GM21723 (cell line): ENCODE measurements at regions not wholly inside any gene's neighbourhood (a gene's known extent, or its start where the extent isn't known, plus 50 kb on each side); places are given as distances from the start of the nearest gene placed in this dataset.
A peak's percentile ranks its signal among the peaks of the same experiment; 100 is the strongest.
"Not testable (repeated sequence)": the region's sequence is repeated elsewhere in the genome, so short reads cannot be mapped to it uniquely, and the experiment has no call there.

Experiments
- ATAC-seq: cut with Tn5 transposase; IDR thresholded peaks from one replicate; pipeline ENCODE4 v1.9.1; 2021; ENCODE audit warnings: mild to moderate bottlenecking, moderate library complexity; ENCODE audit not compliant: unreplicated experiment

DNA sequence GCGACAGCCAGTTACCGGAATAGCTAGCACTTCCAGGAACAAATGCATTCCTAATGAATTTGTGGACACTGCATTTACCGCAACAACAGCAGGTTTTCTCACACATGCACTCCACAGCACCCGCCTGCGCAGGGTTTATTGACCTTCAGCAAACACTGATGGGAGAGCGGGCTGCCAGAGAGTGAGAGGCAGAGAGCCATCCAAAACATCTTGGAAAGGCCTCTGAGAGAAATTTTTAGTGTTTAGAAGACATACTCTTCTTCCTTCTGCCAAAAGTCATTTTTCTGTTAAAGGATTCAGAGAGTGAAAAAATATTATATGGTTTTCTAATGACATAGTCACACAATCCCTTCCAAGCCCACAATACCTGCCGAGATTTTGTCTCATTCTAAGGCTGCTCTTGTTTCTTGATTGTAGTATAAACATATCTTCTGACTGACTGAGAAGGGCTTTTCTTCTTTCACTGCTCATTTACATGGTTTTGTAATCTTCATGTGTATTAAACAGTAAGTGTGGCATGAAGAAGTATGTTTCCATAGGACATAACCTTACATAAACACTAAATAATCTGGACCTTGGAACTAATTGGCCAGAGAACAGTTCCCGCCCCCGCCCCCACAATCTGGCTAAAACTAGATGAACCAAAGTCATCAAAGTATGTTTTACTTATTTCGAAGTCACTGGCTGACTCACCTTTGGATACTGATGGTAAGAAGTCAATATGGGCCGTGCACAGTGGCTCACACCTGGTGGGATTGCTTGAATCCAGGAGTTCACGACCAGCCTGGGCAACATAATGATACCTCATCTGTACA is 432.5 kb upstream of the MEF2C start:
- ATAC-seq = no peak

GRCh38 chr5:89313804-89314588 is 431.0 kb upstream of the MEF2C start:
- peak; percentile 98 for ATAC-seq

DNA sequence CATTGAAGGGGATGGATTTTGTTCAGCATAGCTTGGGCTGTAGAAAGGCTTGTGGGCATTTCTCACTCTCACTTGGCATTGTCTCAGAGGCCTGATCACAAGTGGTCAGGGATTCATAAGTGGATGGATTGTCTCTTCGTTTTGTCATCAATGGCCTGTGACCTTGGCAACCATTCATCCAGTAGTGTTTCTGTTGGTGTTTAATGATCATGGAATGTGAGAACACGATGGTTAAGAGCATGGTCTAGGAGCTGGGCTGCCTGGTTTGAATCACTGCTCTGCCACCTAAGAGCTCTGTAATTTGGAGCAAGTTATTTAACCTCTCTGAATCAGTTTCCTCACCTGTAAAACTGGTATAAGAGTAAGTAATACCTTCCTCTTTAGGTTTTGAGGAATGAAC is 430.1 kb upstream of the MEF2C start:
- no peak for ATAC-seq

GRCh38 chr5:89309268-89309667 is 426.3 kb upstream of the MEF2C start:
- ATAC-seq = no peak

DNA sequence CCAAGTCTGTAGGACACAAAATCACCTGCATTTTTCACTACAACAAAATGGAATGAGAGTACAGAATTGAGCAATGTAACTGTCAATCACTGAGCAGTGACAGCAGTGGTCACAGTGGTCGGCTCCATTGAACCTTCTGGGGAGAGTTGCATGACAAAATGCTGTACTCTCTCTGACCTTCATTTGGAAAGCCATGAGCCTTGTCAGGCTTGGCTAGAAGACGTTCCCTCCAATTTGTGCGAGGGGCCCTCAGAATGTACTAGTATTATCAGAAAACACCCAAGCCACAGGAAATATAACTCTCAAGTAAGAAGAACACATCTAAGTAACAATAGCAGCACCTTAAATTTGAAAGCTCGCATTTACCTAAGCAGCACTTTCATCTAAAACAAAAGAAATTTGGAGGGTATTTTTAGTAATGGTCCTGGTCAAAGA is 425.6 kb upstream of the MEF2C start:
- peak; percentile 93 for ATAC-seq

DNA sequence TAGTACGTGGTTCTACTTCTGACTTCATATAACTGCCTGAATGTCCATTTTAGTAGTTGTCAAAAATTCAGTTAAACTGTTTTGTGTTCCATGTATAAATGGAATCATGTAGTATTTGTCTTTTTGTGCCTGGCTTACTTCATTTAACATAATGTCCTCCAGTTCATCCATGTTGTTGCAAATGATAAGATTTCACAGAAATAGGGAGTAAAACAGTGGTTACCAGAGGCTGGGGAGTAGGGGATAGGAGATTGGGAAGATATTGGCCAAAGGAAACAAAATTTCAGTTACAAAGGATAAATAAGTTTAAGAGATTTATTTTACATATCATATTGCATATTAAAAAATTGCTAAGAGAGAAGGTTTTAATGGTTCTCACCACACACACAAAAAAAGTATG is 425.0 kb upstream of the MEF2C start:
- ATAC-seq = no peak

- not testable (repeated sequence) for ATAC-seq
These were observed 424.2 kb upstream of the MEF2C start for GRCh38 chr5:89307141-89307540.

GRCh38 chr5:89303033-89303480 is 420.1 kb upstream of the MEF2C start:
- ATAC-seq = peak; percentile 61

DNA sequence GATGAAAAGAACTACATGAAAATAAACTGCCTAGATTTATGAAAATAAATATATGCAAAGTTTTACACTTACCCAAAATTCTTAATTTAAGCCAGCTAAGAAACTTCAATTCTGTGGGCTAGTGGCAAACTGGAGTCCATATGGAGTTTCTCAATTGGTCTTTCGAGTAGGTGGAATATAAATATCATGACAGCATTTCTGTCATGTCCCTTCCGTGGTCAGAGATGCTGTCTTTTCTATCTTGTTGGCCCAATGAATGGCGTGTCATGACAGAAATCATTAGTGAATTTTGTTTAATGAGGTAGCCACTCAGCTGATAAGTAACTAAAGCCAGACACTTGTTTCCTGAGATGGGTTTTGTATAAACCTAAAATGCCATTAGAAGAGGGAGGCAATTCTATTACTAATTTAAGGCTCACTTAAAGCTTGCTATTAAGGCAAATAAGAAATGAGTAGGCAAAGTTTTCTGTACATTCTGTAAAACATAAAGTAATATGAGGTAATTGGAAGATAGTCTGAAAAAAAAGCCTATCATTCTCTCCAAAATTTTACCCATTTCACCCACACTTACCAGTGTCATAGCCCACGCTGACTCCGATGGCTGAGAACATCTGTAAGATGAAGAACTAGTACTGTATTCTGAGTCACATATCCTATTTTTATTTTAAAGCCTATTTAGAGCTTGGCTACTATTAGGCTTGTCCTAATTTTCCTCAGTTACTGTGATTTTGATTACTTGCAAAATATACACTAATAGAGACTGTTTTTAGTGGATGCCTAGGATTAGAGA is 419.3 kb upstream of the MEF2C start:
- no peak for ATAC-seq

DNA sequence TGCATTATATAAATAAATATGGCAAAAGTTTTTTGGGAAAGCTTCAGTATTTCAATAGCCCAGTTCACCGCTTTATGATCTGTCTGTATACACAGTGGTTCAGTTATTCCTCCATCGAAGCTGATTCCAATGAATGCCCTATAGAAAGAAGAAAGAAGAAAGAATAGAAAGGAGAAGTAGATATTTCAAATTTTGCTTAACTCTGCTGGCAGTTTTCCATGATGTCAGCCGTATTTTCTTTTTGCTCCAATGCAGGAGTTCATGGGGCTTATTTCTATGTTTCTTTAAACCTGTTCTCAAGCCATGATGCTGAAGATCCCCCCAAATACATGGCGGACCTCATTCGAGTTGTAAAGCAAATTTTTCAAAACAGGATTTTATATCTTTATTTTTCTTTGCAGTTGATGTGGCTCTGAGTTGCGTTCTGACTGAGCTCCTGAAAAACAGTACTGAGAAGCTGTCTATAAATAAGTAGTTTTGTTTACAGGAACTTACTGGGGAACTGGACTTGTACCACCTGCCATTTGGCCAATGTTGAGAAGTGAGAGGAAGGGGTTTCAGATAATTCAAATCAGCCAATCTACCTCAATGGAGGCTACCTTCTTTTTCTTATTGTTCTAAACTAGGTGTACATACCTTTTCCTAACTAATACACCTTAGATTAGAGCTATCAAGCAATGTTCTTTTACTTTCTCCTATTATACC is 418.5 kb upstream of the MEF2C start:
- ATAC-seq = peak; percentile 89

- ATAC-seq = no peak
These were observed 417.5 kb upstream of the MEF2C start for GRCh38 chr5:89300426-89300970.

DNA sequence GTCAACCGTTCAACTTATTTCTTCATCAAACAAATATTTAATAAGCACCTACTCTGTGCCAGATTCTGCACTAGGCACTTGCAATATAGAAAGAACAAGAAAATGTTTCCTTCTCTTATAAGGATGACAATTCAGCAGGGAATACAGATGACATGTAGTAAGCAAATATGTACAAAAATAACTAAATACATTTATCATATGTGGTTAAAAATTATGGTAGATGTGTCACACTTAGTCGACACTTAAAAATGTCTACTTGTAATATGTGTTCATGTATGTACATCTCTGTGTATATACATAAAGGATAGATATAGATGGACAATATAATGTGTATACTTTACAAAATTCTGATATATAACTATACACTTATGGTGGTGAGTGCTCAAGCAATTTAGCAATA is 417.0 kb upstream of the MEF2C start:
- no peak for ATAC-seq

DNA sequence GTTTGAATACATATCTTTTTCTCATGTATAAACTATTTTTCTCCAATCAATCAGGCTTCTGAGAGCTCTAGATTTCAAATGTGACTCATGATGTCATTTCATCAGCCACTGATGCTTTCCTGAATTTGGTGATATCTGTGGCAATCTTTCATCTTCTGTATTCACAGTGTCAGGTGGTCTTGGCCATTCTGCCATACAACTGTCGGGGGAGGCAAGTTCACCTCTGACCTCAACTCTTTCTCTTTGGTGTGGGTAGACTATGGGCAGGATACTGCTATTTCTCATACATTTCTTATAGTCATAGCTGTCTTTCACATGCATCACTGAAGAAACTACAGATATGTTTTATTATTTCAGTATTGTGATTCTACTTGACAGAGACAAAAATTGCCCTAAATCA is 414.1 kb upstream of the MEF2C start:
- ATAC-seq = no peak

GRCh38 chr5:89293810-89294209 is 410.8 kb upstream of the MEF2C start:
- no peak for ATAC-seq

DNA sequence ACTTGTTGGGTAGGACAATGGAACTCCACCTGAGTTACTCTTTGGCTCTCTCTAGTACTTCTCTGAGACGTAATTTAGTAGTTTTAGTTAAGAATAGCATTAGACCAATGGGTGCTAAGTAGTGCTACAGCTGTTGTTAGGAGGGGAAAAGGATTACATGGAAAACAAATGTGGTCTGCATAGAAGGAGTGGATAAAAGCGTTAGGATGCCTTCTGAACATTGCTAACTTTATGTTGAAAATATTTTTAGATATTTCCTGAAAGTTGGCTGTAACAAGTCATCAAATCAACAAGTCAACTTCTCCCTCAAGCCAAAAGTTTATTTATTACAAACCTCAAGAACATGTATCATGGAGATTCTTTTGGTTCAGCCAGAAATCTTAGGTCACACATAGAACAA is 409.5 kb upstream of the MEF2C start:
- ATAC-seq = no peak

DNA sequence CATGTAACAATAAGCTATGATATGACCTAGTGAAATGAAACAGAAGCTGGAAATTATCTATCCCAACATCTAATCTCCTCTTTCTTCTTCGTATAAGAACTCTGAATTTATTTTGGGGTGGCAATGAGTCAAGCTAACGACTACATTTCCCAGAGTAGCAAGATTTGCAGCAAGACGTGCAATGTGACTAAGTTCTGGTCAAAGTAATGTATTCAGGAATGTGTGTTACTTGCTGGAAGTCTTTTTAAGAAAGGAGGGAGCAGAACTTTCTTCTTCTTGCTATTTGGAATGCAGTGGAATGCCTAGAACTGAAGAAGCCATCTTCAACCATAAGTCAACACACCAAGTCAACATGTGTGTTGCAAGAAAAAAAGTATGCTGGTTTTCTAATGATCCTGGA is 406.6 kb upstream of the MEF2C start:
- ATAC-seq = no peak

GRCh38 chr5:89287964-89288363 is 405.0 kb upstream of the MEF2C start:
- no peak for ATAC-seq

- ATAC-seq = no peak
These were observed 403.3 kb upstream of the MEF2C start for GRCh38 chr5:89286320-89286719.

- no peak for ATAC-seq
These were observed 400.9 kb upstream of the MEF2C start for GRCh38 chr5:89283728-89284493.
